Esophagus muscularis mucosa (tissue), 3 donors: ENCODE measurements at regions not wholly inside any gene's neighbourhood (a gene's known extent, or its start where the extent isn't known, plus 50 kb on each side); places are given as distances from the start of the nearest gene placed in this dataset.

Source experiments
- CTCF ChIP-seq, 3 experiments: fragments of 200-600 bp in 2 of 3; fragments of 450-650 bp in 1 of 3; sonication (generic) in 2 of 3; IDR thresholded peaks; one replicate each; pipeline ENCODE4 v1.5.1; 2017 to 2019; ENCODE audit warnings: antibody characterized with exemption in 3 of 3, mild to moderate bottlenecking in 2 of 3, moderate library complexity in 1 of 3
- POLR2A ChIP-seq: fragments of 450-650 bp; IDR thresholded peaks from one replicate; pipeline ENCODE4 v1.6.1; 2017; ENCODE audit warnings: antibody characterized with exemption, moderate library complexity, mild to moderate bottlenecking, low read depth

- TF ChIP-seq POLR2A: no peak
- TF ChIP-seq CTCF (IDR thresholded peaks at IDR 0.05): no peak
Measured at GRCh38 chr2:176582990-176583481, 313.8 kb downstream of the MTX2 start.
